PC-3 (cell line): ENCODE measurements at regions not wholly inside any gene's neighbourhood (a gene's known extent, or its start where the extent isn't known, plus 50 kb on each side); places are given as distances from the start of the nearest gene placed in this dataset.

ENCODE experiments used
- CTCF ChIP-seq: fragments of 300-600 bp; sonication (generic); conservative IDR thresholded peaks from 2 replicates; pipeline ENCODE4 v1.5.1; 2017; ENCODE audit warnings: antibody characterized with exemption, low read depth, mild to moderate bottlenecking, low read length
- EZH2 ChIP-seq: fragments of 300-600 bp; sonication (generic); IDR thresholded peaks from one replicate; pipeline ENCODE4 v1.6.1; 2017; ENCODE audit warnings: antibody characterized with exemption, mild to moderate bottlenecking, low read length; ENCODE audit not compliant: unreplicated experiment

GRCh38 chr2:166573391-166573790, 79.3 kb upstream of the SCN7A start:
- TF ChIP-seq EZH2 (no peak), CTCF (no peak)
